GM06990 (cell line): ENCODE measurements at regions not wholly inside any gene's neighbourhood (a gene's known extent, or its start where the extent isn't known, plus 50 kb on each side); places are given as distances from the start of the nearest gene placed in this dataset.
A peak's percentile ranks its signal among the peaks of the same experiment; 100 is the strongest.

ENCODE experiments used
- DNase-seq: peaks from one replicate; pipeline ENCODE4 v3.0.0-alpha.2; 2011; ENCODE audit not compliant: insufficient read length; ENCODE audit errors: extremely low read depth
- H3K27me3 ChIP-seq: replicated peaks from 2 replicates; pipeline ENCODE4 v1.6.0; 2011; ENCODE audit warnings: low read length; ENCODE audit not compliant: control insufficient read depth, insufficient read depth
- H3K36me3 ChIP-seq: 2 replicates; pipeline ENCODE4 v1.5.1; 2011; ENCODE audit warnings: low read length; ENCODE audit not compliant: control insufficient read depth, insufficient read depth
- H3K4me3 ChIP-seq: replicated peaks from 2 replicates; pipeline ENCODE4 v1.5.1; 2011; ENCODE audit warnings: low read depth, mild to moderate bottlenecking, control low read depth, low read length
- CTCF ChIP-seq: IDR thresholded peaks from 2 replicates; pipeline ENCODE4 v1.5.1; 2011; ENCODE audit warnings: low read length, control low read depth, mild to moderate bottlenecking, inconsistent platforms; ENCODE audit not compliant: insufficient read depth, poor library complexity, severe bottlenecking

- no peak for TF ChIP-seq CTCF
- no peak overlapping the region for H3K4me3 ChIP-seq
Observed at GRCh38 chr1:88274431-88274830, 409.6 kb upstream of the PKN2 start.

GRCh38 chr1:88275259-88275862 lies 408.7 kb upstream of the PKN2 start:
- Histone ChIP-seq H3K27me3 (no peaks in the 10 kb centered on the region; the same call in 1 of the 2 replicates), H3K4me3 (no peak overlapping the region), H3K36me3 (no peaks in the 10 kb centered on the region)
- TF ChIP-seq CTCF = no peak
- DNase-seq = no peak

More at GRCh38 chr1:88274431-88274830, 409.6 kb upstream of the PKN2 start:
- no peak for DNase-seq
- Histone ChIP-seq H3K36me3 (no peaks in the 10 kb centered on the region), H3K27me3 (no peaks in the 10 kb centered on the region; the same call in 1 of the 2 replicates)

- DNase-seq = peak; percentile 37
- Histone ChIP-seq H3K27me3 (no peaks in the 10 kb centered on the region), H3K4me3 (no peak overlapping the region), H3K36me3 (no peaks in the 10 kb centered on the region)
- no peak for TF ChIP-seq CTCF
Observed at GRCh38 chr1:88276163-88276562, 407.9 kb upstream of the PKN2 start.

- Histone ChIP-seq H3K27me3 (no peaks in the 10 kb centered on the region), H3K36me3 (no peaks in the 10 kb centered on the region), H3K4me3 (no peak overlapping the region)
- no peak for TF ChIP-seq CTCF
- no peak for DNase-seq
Observed at GRCh38 chr1:88284066-88284465, 400.0 kb upstream of the PKN2 start.

GRCh38 chr1:88284666-88285366 lies 399.3 kb upstream of the PKN2 start:
- Histone ChIP-seq H3K4me3 (no peak overlapping the region), H3K27me3 (no peaks in the 10 kb centered on the region), H3K36me3 (no peaks in the 10 kb centered on the region)
- no peak for DNase-seq
- no peak for TF ChIP-seq CTCF
